Neutrophil (primary cell): ENCODE measurements at regions not wholly inside any gene's neighbourhood (a gene's known extent, or its start where the extent isn't known, plus 50 kb on each side); places are given as distances from the start of the nearest gene placed in this dataset.

Experiments used
- H3K27ac ChIP-seq: fragments of 200-600 bp; sonication (generic); 2 replicates; pipeline ENCODE4 v1.5.1; 2016; ENCODE audit warnings: mild to moderate bottlenecking, moderate library complexity
- H3K27me3 ChIP-seq: fragments of 200-600 bp; sonication (generic); 2 replicates; pipeline ENCODE4 v1.6.0; 2016; ENCODE audit warnings: mild to moderate bottlenecking
- H3K36me3 ChIP-seq: fragments of 200-600 bp; sonication (generic); 2 replicates; pipeline ENCODE4 v1.5.1; 2017
- H3K4me1 ChIP-seq, 2 experiments: fragments of 200-600 bp in 1 of 2; sonication (generic) in 1 of 2; 1 replicate in 1 of 2; 2 replicates in 1 of 2; pipeline versions ENCODE4 v1.5.1 to v1.6.1; 2013 to 2016; ENCODE audit warnings: low read depth in 1 of 2, low read length in 1 of 2, mild to moderate bottlenecking in 1 of 2, moderate library complexity in 1 of 2; ENCODE audit not compliant: control insufficient read depth in 1 of 2, insufficient read depth in 1 of 2
- H3K4me3 ChIP-seq, 2 experiments: fragments of 200-600 bp in 1 of 2; sonication (generic) in 1 of 2; 1 replicate in 1 of 2; 2 replicates in 1 of 2; pipeline ENCODE4 v1.5.1; 2013 to 2016; ENCODE audit warnings: low read depth in 1 of 2, low read length in 1 of 2, mild to moderate bottlenecking in 1 of 2, moderate library complexity in 1 of 2
- H3K9me3 ChIP-seq: fragments of 200-600 bp; sonication (generic); 2 replicates; pipeline ENCODE4 v1.5.1; 2016
- CTCF ChIP-seq: fragments of 200-600 bp; sonication (generic); IDR thresholded peaks from 2 replicates; pipeline ENCODE4 v1.5.1; 2016; ENCODE audit warnings: antibody characterized with exemption

GRCh38 chr4:130814896-130815295, 1718.9 kb downstream of the C4orf33 start:
- no peak for TF ChIP-seq CTCF
- H3K4me1 ChIP-seq = no peaks in the 10 kb centered on the region
- H3K27ac ChIP-seq = no peak overlapping the region
- H3K36me3 ChIP-seq = no peaks in the 10 kb centered on the region
- no peaks in the 10 kb centered on the region for H3K27me3 ChIP-seq
- no peaks in the 10 kb centered on the region for H3K9me3 ChIP-seq
- no peak overlapping the region for H3K4me3 ChIP-seq

GRCh38 chr4:130820448-130820847, 1724.5 kb downstream of the C4orf33 start:
- Histone ChIP-seq H3K27ac (no peak overlapping the region), H3K4me1 (no peaks in the 10 kb centered on the region), H3K9me3 (no peaks in the 10 kb centered on the region), H3K36me3 (no peaks in the 10 kb centered on the region), H3K4me3 (no peak overlapping the region), H3K27me3 (no peaks in the 10 kb centered on the region)
- TF ChIP-seq CTCF = no peak

- Histone ChIP-seq H3K4me3 (no peak overlapping the region), H3K36me3 (no peaks in the 10 kb centered on the region), H3K27ac (no peak overlapping the region), H3K27me3 (no peaks in the 10 kb centered on the region), H3K4me1 (no peaks in the 10 kb centered on the region), H3K9me3 (no peaks in the 10 kb centered on the region)
- no peak for TF ChIP-seq CTCF
Observed at GRCh38 chr4:130825284-130825683, 1729.3 kb downstream of the C4orf33 start.

GRCh38 chr4:130850019-130850524, 1754.1 kb downstream of the C4orf33 start:
- no peak for TF ChIP-seq CTCF
- no peaks in the 10 kb centered on the region for H3K27me3 ChIP-seq
- no peaks in the 10 kb centered on the region for H3K36me3 ChIP-seq
- H3K4me3 ChIP-seq = no peak overlapping the region
- no peaks in the 10 kb centered on the region for H3K4me1 ChIP-seq
- H3K9me3 ChIP-seq = no peaks in the 10 kb centered on the region
- H3K27ac ChIP-seq = no peak overlapping the region

- TF ChIP-seq CTCF = no peak
- H3K27ac ChIP-seq = no peak overlapping the region
- H3K36me3 ChIP-seq = no peaks in the 10 kb centered on the region
- no peak overlapping the region for H3K4me3 ChIP-seq
- H3K4me1 ChIP-seq = no peaks in the 10 kb centered on the region
- no peaks in the 10 kb centered on the region for H3K9me3 ChIP-seq
- H3K27me3 ChIP-seq = no peaks in the 10 kb centered on the region
Observed at GRCh38 chr4:130851107-130851506, 1755.2 kb downstream of the C4orf33 start.

GRCh38 chr4:130851932-130852331, 1756.0 kb downstream of the C4orf33 start:
- Histone ChIP-seq H3K4me1 (no peaks in the 10 kb centered on the region), H3K36me3 (no peaks in the 10 kb centered on the region), H3K27ac (no peak overlapping the region), H3K27me3 (no peaks in the 10 kb centered on the region), H3K4me3 (no peak overlapping the region), H3K9me3 (no peaks in the 10 kb centered on the region)
- TF ChIP-seq CTCF = no peak
